GM23248 (cell line): ENCODE measurements at regions not wholly inside any gene's neighbourhood (a gene's known extent, or its start where the extent isn't known, plus 50 kb on each side); places are given as distances from the start of the nearest gene placed in this dataset.

Source experiments
- DNase-seq: peaks from one replicate; pipeline ENCODE4 v3.0.0-alpha.2; 2015
- H2AFZ ChIP-seq: fragments of 200-600 bp; sonication (generic); 2 replicates; pipeline ENCODE4 v1.6.1; 2016; ENCODE audit warnings: antibody characterized with exemption
- H3F3A ChIP-seq: fragments of 200-600 bp; sonication (generic); 2 replicates; pipeline ENCODE4 v1.6.1; 2016; ENCODE audit warnings: mild to moderate bottlenecking, antibody characterized with exemption, mixed run types; ENCODE audit not compliant: insufficient read depth
- H3K27ac ChIP-seq: fragments of 200-600 bp; sonication (generic); 2 replicates; pipeline ENCODE4 v1.5.1; 2016; ENCODE audit warnings: mild to moderate bottlenecking
- H3K27me3 ChIP-seq: fragments of 200-600 bp; sonication (generic); replicated peaks from 2 replicates; pipeline ENCODE4 v1.6.1; 2016; ENCODE audit warnings: mild to moderate bottlenecking; ENCODE audit not compliant: insufficient read depth
- H3K36me3 ChIP-seq: fragments of 200-600 bp; sonication (generic); 2 replicates; pipeline ENCODE4 v1.6.1; 2016; ENCODE audit warnings: low read depth, mild to moderate bottlenecking
- H3K4me1 ChIP-seq: fragments of 200-600 bp; sonication (generic); 2 replicates; pipeline ENCODE4 v1.6.1; 2016; ENCODE audit warnings: mild to moderate bottlenecking; ENCODE audit not compliant: insufficient read depth
- H3K4me2 ChIP-seq: fragments of 200-600 bp; sonication (generic); one replicate; pipeline ENCODE4 v1.6.1; 2016; ENCODE audit warnings: mild to moderate bottlenecking; ENCODE audit not compliant: unreplicated experiment
- H3K4me3 ChIP-seq: fragments of 200-600 bp; sonication (generic); 2 replicates; pipeline ENCODE4 v1.5.1; 2016; ENCODE audit warnings: mild to moderate bottlenecking
- H3K79me2 ChIP-seq: fragments of 200-600 bp; sonication (generic); 2 replicates; pipeline ENCODE4 v1.6.1; 2016; ENCODE audit warnings: mild to moderate bottlenecking; ENCODE audit not compliant: insufficient read depth
- H3K9ac ChIP-seq: fragments of 200-600 bp; sonication (generic); 2 replicates; pipeline ENCODE4 v1.6.1; 2016; ENCODE audit warnings: mild to moderate bottlenecking
- H3K9me2 ChIP-seq: fragments of 200-600 bp; sonication (generic); 2 replicates; pipeline ENCODE4 v1.6.1; 2016; ENCODE audit warnings: mixed run types, mild to moderate bottlenecking, moderate library complexity; ENCODE audit not compliant: insufficient read depth
- H3K9me3 ChIP-seq: fragments of 200-600 bp; sonication (generic); one replicate; pipeline ENCODE4 v1.6.1; 2017; ENCODE audit warnings: low read depth
- H4K20me1 ChIP-seq: fragments of 200-600 bp; sonication (generic); 2 replicates; pipeline ENCODE4 v1.6.0; 2016; ENCODE audit not compliant: insufficient read depth
- EZH2 ChIP-seq: fragments of 200-600 bp; sonication (generic); IDR thresholded peaks from 2 replicates; pipeline ENCODE4 v1.6.1; 2018; ENCODE audit warnings: antibody characterized with exemption, mild to moderate bottlenecking; ENCODE audit not compliant: insufficient read depth, poor library complexity, severe bottlenecking
- EZH2phosphoT487 ChIP-seq: fragments of 200-600 bp; sonication (generic); IDR thresholded peaks from 2 replicates; pipeline ENCODE4 v1.6.1; 2018; ENCODE audit warnings: antibody characterized with exemption, moderate library complexity, mild to moderate bottlenecking, low read depth; ENCODE audit not compliant: insufficient read depth
- WGBS, 2 experiments: methylation state at CpG; one replicate each; pipeline ENCODE4 v1.1.6; 2015 to 2017; ENCODE audit warnings: low lambda C conversion rate in 2 of 2, low coverage in 1 of 2; ENCODE audit errors: missing lambda C conversion rate in 2 of 2; 5-methylcytosine and 5-hydroxymethylcytosine counted together
- in situ Hi-C: fragments of 300-500 bp; cut with MboI; formaldehyde crosslinking; loops from 2 replicates; pipeline ENCODE4 v1.15.0; 2020

DNA sequence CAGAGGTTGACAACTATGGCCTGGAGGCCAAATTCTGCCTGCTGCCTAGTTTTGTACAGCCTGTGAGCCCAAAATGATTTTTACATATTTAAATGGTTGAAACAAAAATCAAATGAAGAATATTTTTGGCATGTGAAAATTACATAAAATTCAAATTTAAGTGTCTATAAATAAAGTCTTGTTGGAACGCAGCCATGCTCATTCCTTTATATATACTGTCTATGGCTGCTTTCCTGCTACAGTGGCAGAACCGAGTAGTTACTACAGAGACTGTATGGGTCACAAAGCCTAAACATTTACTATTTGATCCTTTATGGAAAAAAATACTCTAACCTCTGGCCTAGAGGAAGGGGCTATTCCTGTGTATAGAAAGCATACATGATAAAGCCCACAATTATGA is 290.4 kb downstream of the GLUD2 start:
- WGBS, 2 experiments: 63 to 74% methylated on average over 2 of the region's 2 CpGs
- no peaks in the 10 kb centered on the region for H3K9me3 ChIP-seq
- TF ChIP-seq EZH2: no peak
- TF ChIP-seq EZH2phosphoT487: no peak

DNA sequence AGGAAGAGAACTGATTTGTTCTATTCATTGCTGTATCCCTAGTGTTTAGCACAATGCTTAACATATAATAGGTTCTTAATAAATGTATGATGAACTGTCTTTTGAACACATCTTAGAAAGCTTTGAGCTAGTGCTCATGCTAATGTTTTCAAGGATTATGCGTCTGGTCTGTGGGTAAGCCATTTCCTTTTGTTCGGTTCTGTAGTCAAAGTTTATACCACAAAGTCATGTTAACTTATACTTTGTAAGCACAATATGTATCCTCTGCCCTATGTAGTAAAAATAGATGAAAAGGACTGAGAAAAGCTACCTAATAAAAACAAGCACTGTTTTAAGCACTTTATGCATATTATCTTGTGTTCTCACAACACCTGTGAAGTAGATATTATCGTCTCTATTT is 301.9 kb downstream of the GLUD2 start:
- no peaks in the 10 kb centered on the region for H3K9me3 ChIP-seq
- H3K4me1 ChIP-seq: no peaks in the 10 kb centered on the region
- no peak overlapping the region for H3K27ac ChIP-seq
- DNase-seq: no peak
- TF ChIP-seq EZH2 (no peak), EZH2phosphoT487 (no peak)
- no peaks in the 10 kb centered on the region for H3K79me2 ChIP-seq
- WGBS, 2 experiments: 30 to 49% methylated on average over 3 of the region's 3 CpGs
- no peaks in the 10 kb centered on the region for H3K9me2 ChIP-seq
- no peaks in the 10 kb centered on the region for H3K36me3 ChIP-seq
- no peaks in the 10 kb centered on the region for H4K20me1 ChIP-seq
- H3K9ac ChIP-seq: no peak overlapping the region
- no peaks in the 10 kb centered on the region for H3F3A ChIP-seq
- H2AFZ ChIP-seq: no peak overlapping the region
- no peak overlapping the region for H3K4me3 ChIP-seq
- H3K4me2 ChIP-seq: no peak overlapping the region
- in situ Hi-C loops: no loop called here
- H3K27me3 ChIP-seq: no peaks in the 10 kb centered on the region

More for the DNA sequence above, 290.4 kb downstream of the GLUD2 start:
- no peak overlapping the region for H3K4me2 ChIP-seq
- H3K27me3 ChIP-seq: no peaks in the 10 kb centered on the region
- no peaks in the 10 kb centered on the region for H3F3A ChIP-seq
- H3K4me1 ChIP-seq: no peaks in the 10 kb centered on the region
- no peak overlapping the region for H2AFZ ChIP-seq
- no peaks in the 10 kb centered on the region for H3K9me2 ChIP-seq
- H3K4me3 ChIP-seq: no peak overlapping the region
- in situ Hi-C loops: no loop called here
- H3K9ac ChIP-seq: no peak overlapping the region
- H3K27ac ChIP-seq: no peak overlapping the region
- no peaks in the 10 kb centered on the region for H4K20me1 ChIP-seq
- H3K36me3 ChIP-seq: no peaks in the 10 kb centered on the region
- no peak for DNase-seq
- no peaks in the 10 kb centered on the region for H3K79me2 ChIP-seq

DNA sequence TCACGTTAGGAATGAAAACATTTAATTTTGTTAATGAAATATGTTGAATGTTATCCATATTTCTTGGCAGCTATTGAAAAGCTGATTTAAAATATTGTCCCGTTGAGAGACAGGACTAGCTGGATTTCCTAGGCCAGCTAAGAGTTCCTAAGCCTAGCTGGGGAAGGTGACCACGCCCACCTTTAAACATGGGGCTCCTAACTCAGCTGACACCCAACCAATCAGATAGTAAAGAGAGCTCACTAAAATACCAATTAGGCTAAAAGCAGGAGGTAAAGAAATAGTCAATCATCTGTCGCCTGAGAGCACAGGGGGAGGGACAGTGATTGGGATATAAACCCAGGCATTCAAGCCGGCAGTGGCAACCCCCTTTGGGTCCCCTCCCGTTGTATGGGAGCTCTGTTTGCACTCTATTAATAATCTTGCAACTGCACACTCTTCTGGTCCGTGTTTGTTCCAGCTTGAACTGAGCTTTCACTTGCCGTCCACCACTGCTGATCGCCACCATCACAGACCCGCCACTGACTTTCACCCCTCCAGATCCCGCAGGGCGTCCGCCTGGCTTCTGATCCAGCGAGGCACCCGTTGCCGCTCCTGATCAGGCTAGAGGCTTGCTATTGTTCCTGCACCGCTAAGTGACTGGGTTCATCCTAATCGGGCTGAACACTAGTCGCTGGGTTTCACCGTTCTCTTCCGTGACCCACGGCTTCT is 308.9 kb downstream of the GLUD2 start:
- no peak overlapping the region for H3K4me3 ChIP-seq
- TF ChIP-seq EZH2 (no peak), EZH2phosphoT487 (no peak)
- H2AFZ ChIP-seq: no peak overlapping the region
- no peak overlapping the region for H3K4me2 ChIP-seq
- DNase-seq: no peak
- 49% methylated on average over 17 to 22 of the region's 22 CpGs for WGBS, 2 experiments
- H3K27me3 ChIP-seq: no peaks in the 10 kb centered on the region
- in situ Hi-C loops: no loop called here
- no peak overlapping the region for H3K27ac ChIP-seq
- no peaks in the 10 kb centered on the region for H3K9me2 ChIP-seq
- no peak overlapping the region for H3K9ac ChIP-seq
- H3K9me3 ChIP-seq: no peaks in the 10 kb centered on the region
- H4K20me1 ChIP-seq: no peaks in the 10 kb centered on the region
- no peaks in the 10 kb centered on the region for H3K4me1 ChIP-seq
- no peaks in the 10 kb centered on the region for H3F3A ChIP-seq
- H3K79me2 ChIP-seq: no peaks in the 10 kb centered on the region
- no peaks in the 10 kb centered on the region for H3K36me3 ChIP-seq

DNA sequence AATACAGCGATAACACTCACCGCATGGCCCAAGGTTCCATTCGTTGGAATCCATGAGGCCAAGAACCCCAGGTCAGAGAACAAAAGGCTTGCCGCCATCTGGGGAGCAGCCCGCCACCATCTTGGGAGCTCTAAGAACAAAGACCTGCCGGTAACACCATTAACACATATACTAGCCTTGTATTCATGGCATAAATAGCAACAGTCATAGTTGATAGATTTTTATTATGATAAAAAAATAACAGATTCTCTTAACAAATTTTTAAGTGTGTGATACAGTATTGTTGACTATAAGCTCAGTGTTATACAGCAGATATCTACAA is 309.4 kb downstream of the GLUD2 start:
- Histone ChIP-seq H4K20me1 (no peaks in the 10 kb centered on the region), H3K9me2 (no peaks in the 10 kb centered on the region), H3K9me3 (no peaks in the 10 kb centered on the region), H3K79me2 (no peaks in the 10 kb centered on the region), H2AFZ (no peak overlapping the region), H3K4me3 (no peak overlapping the region), H3K4me1 (no peaks in the 10 kb centered on the region), H3K27ac (no peak overlapping the region), H3F3A (no peaks in the 10 kb centered on the region), H3K36me3 (no peaks in the 10 kb centered on the region), H3K27me3 (no peaks in the 10 kb centered on the region), H3K4me2 (no peak overlapping the region), H3K9ac (no peak overlapping the region)
- DNase-seq: no peak
- TF ChIP-seq EZH2phosphoT487: no peak
- TF ChIP-seq EZH2: no peak
- in situ Hi-C loops: no loop called here
- 54 to 58% methylated on average over 6 of the region's 6 CpGs for WGBS, 2 experiments

DNA sequence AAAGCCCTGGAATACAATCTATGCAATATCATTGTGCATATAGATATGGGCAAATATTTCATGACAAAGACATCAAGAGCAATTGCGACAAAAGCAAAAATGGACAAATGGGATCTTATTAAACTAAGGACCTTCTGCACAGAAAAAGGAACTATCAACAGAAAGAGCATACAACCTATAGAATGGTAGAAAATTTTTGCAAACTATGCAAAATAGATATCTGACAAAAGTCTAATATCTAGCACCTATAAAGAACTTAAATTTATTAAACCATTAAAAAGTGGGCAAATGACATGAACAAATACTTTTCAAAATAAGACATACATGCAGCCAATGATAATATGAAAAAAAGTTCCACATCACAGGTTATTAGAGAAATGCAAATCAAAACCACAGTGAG is 312.9 kb downstream of the GLUD2 start:
- DNase-seq: no peak
- no peak overlapping the region for H3K4me3 ChIP-seq
- no peak overlapping the region for H3K27ac ChIP-seq
- no peaks in the 10 kb centered on the region for H3K27me3 ChIP-seq
- 76 to 88% methylated on average over 1 of the region's 1 CpG for WGBS, 2 experiments
- H3K9me3 ChIP-seq: no peaks in the 10 kb centered on the region
- no peaks in the 10 kb centered on the region for H4K20me1 ChIP-seq
- no peaks in the 10 kb centered on the region for H3K4me1 ChIP-seq
- H3K36me3 ChIP-seq: no peaks in the 10 kb centered on the region
- H3K9me2 ChIP-seq: no peaks in the 10 kb centered on the region
- in situ Hi-C loops: no loop called here
- TF ChIP-seq EZH2phosphoT487 (no peak), EZH2 (no peak)
- H3K9ac ChIP-seq: no peak overlapping the region
- no peak overlapping the region for H3K4me2 ChIP-seq
- no peak overlapping the region for H2AFZ ChIP-seq
- H3K79me2 ChIP-seq: no peaks in the 10 kb centered on the region
- H3F3A ChIP-seq: no peaks in the 10 kb centered on the region
